ENCODE measurements at regions not wholly inside any gene's neighbourhood (a gene's known extent, or its start where the extent isn't known, plus 50 kb on each side); places are given as distances from the start of the nearest gene placed in this dataset.

DNA sequence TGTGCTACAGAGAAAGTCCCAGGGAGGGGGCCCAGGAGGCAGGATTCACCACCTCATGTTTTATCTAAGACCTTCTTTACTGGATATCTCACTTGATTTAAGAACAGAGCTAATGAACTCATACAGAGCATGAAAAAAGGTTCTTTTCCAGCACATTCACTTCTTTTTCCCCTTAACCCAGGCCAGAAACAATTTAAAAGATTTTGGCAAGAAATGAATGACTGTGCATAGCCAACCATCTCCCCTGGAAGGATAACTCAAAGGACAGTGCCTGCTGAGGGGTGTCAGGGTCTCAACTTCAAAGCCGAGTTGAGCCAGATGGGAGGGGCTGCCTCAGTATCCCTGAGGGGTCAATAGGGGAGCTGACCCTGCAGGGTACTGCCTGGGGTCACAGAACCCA lies 253.4 kb downstream of the SOD2 start:
- ATAC-seq, result no peak

DNA sequence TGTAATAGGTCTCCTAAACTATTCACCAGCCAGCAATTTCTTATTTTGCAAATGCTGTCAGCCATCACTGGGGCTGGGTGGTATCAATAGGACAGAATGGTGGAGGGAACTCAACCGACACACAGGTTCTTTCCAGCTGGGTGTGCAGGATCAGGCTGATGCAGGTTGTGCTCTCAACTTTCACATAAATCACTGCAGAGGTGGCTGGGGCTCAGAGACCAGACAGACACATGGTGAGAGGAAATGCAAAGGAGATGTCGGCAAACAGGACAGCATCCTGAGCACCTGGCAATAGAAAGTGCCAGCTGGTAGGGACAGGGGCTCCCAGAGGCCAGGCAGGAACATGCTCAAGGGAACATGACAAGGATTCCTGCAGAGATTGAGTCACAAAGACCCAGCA lies 254.9 kb downstream of the SOD2 start:
- DNase-seq (no peak), ATAC-seq (no peak)
- 72 to 88% methylated on average over 2 of the region's 2 CpGs for WGBS, 2 donors
- Histone ChIP-seq H3K4me3 (no peak overlapping the region), H3K27ac (no peak overlapping the region), H3K4me1 (no peaks in the 10 kb centered on the region), H3K27me3 (peaks cover 0 to 27% (median 11%) of the 10 kb centered on the region in 7 donors), H3K36me3 (no peaks in the 10 kb centered on the region), H3K9me3 (peaks cover 0 to 21% (median 13%) of the 10 kb centered on the region in 11 donors)
- TF ChIP-seq, protein P1, sequence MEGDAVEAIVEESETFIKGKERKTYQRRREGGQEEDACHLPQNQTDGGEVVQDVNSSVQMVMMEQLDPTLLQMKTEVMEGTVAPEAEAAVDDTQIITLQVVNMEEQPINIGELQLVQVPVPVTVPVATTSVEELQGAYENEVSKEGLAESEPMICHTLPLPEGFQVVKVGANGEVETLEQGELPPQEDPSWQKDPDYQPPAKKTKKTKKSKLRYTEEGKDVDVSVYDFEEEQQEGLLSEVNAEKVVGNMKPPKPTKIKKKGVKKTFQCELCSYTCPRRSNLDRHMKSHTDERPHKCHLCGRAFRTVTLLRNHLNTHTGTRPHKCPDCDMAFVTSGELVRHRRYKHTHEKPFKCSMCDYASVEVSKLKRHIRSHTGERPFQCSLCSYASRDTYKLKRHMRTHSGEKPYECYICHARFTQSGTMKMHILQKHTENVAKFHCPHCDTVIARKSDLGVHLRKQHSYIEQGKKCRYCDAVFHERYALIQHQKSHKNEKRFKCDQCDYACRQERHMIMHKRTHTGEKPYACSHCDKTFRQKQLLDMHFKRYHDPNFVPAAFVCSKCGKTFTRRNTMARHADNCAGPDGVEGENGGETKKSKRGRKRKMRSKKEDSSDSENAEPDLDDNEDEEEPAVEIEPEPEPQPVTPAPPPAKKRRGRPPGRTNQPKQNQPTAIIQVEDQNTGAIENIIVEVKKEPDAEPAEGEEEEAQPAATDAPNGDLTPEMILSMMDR (IDR thresholded peaks at IDR 0.05), result no peak
- intact Hi-C loops (cut with DNase I), result no loop called here

More for the DNA sequence above, 253.4 kb downstream of the SOD2 start:
- Histone ChIP-seq H3K36me3 (no peaks in the 10 kb centered on the region), H3K27me3 (peaks cover 0 to 36% (median 11%) of the 10 kb centered on the region in 7 donors), H3K4me3 (no peak overlapping the region), H3K4me1 (no peaks in the 10 kb centered on the region), H3K9me3 (peaks cover 0 to 6% (median 0%) of the 10 kb centered on the region in 11 donors), H3K27ac (peak overlapping the region in 1 of 10 donors; percentile 16)
- TF ChIP-seq, protein P1 (IDR thresholded peaks at IDR 0.05), result no peak
- 65 to 71% methylated on average over 1 of the region's 1 CpG for WGBS, 2 donors
- intact Hi-C loops (cut with DNase I), result no loop called here
- no peak for DNase-seq

- H3K36me3 ChIP-seq, result no peaks in the 10 kb centered on the region
- no peaks in the 10 kb centered on the region for H3K4me1 ChIP-seq
- intact Hi-C loops (cut with DNase I), result no loop called here
- 65 to 81% methylated on average over 6 of the region's 6 CpGs for WGBS, 2 donors
- no peak for ATAC-seq
- no peak overlapping the region for H3K27ac ChIP-seq
- no peak for DNase-seq
- TF ChIP-seq, protein P1 (IDR thresholded peaks at IDR 0.05), result no peak
- peaks cover 0 to 20% (median 8%) of the 10 kb centered on the region in 7 donors for H3K27me3 ChIP-seq
- H3K9me3 ChIP-seq, result peaks cover 0 to 36% (median 21%) of the 10 kb centered on the region in 11 donors
- H3K4me3 ChIP-seq, result no peak overlapping the region
Observed at GRCh38 chr6:159436581-159436980, 256.5 kb downstream of the SOD2 start.

GRCh38 chr6:159435701-159436100 lies 257.3 kb downstream of the SOD2 start:
- no peak for ATAC-seq
- Histone ChIP-seq H3K4me1 (no peaks in the 10 kb centered on the region), H3K27me3 (peaks cover 0 to 20% (median 8%) of the 10 kb centered on the region in 7 donors), H3K36me3 (no peaks in the 10 kb centered on the region), H3K9me3 (peaks cover 0 to 36% (median 21%) of the 10 kb centered on the region in 11 donors), H3K27ac (no peak overlapping the region), H3K4me3 (no peak overlapping the region)
- TF ChIP-seq, protein P1 (IDR thresholded peaks at IDR 0.05), result no peak
- WGBS, 2 donors, result 90 to 93% methylated on average over 9 of the region's 9 CpGs
- DNase-seq, result no peak
- intact Hi-C loops (cut with DNase I), result no loop called here
